H1 (cell line): ENCODE measurements at regions not wholly inside any gene's neighbourhood (a gene's known extent, or its start where the extent isn't known, plus 50 kb on each side); places are given as distances from the start of the nearest gene placed in this dataset.

Experiments
- ATF2 ChIP-seq: IDR thresholded peaks from 2 replicates; pipeline ENCODE4 v1.6.1; 2012; ENCODE audit warnings: low read length, inconsistent platforms
- BCL11A ChIP-seq, 2 experiments: IDR thresholded peaks; one replicate each; pipeline ENCODE4 v1.6.1; 2011; ENCODE audit warnings: low read depth in 2 of 2, low read length in 2 of 2, mild to moderate bottlenecking in 2 of 2
- CTCF ChIP-seq, 3 experiments: IDR thresholded peaks; 1 replicate in 2 of 3; 2 replicates in 1 of 3; pipeline versions ENCODE4 v1.5.1 to v1.6.1; 2011; ENCODE audit warnings: low read length in 3 of 3, mild to moderate bottlenecking in 3 of 3, inconsistent platforms in 2 of 3, low read depth in 1 of 3, moderate library complexity in 1 of 3; ENCODE audit not compliant: insufficient read depth in 1 of 3; ENCODE audit errors: control extremely low read depth in 1 of 3
- EP300 ChIP-seq, 2 experiments: IDR thresholded peaks; 1 replicate in 1 of 2; 2 replicates in 1 of 2; pipeline ENCODE4 v1.6.1; 2011 to 2012; ENCODE audit warnings: low read depth in 2 of 2, low read length in 2 of 2, mild to moderate bottlenecking in 2 of 2, borderline replicate concordance in 1 of 2, inconsistent platforms in 1 of 2, moderate library complexity in 1 of 2
- KDM4A ChIP-seq: IDR thresholded peaks from one replicate; pipeline ENCODE4 v1.7.1; 2012; ENCODE audit warnings: low read depth, mild to moderate bottlenecking, moderate library complexity, low read length, inconsistent platforms; ENCODE audit not compliant: severe bottlenecking
- MAFK ChIP-seq: IDR thresholded peaks from 2 replicates; pipeline ENCODE4 v1.6.1; 2012; ENCODE audit warnings: low read depth, mild to moderate bottlenecking, improper control_type of control experiment, low read length
- NRF1 ChIP-seq: IDR thresholded peaks from 2 replicates; pipeline ENCODE4 v1.6.1; 2011; ENCODE audit warnings: mild to moderate bottlenecking, low read depth, low read length, improper control_type of control experiment
- POLR2A ChIP-seq, 2 experiments: IDR thresholded peaks; 1 replicate in 1 of 2; 2 replicates in 1 of 2; pipeline ENCODE4 v1.6.1; 2011; ENCODE audit warnings: low read depth in 2 of 2, low read length in 2 of 2, mild to moderate bottlenecking in 2 of 2; ENCODE audit errors: control extremely low read depth in 1 of 2
- POLR2AphosphoS5 ChIP-seq: IDR thresholded peaks from 2 replicates; pipeline ENCODE4 v1.6.1; 2011; ENCODE audit warnings: low read depth, low read length
- USF2 ChIP-seq: IDR thresholded peaks from 2 replicates; pipeline ENCODE4 v1.6.1; 2011; ENCODE audit warnings: low read length, improper control_type of control experiment

- no peak for TF ChIP-seq EP300 (IDR thresholded peaks at IDR 0.05; ENCODE audit: borderline replicate concordance in 1 of 2, low read depth in 2 of 2, low read length in 2 of 2)
- no peak for TF ChIP-seq CTCF (IDR thresholded peaks at IDR 0.05; ENCODE audit: control extremely low read depth in 1 of 3, insufficient read depth in 1 of 3, low read depth in 1 of 3, low read length in 3 of 3)
- TF ChIP-seq ATF2, result no peak
- no peak for TF ChIP-seq MAFK
- TF ChIP-seq KDM4A, result no peak
- no peak for TF ChIP-seq NRF1
- no peak for TF ChIP-seq USF2
- no peak for TF ChIP-seq BCL11A (IDR thresholded peaks at IDR 0.05; ENCODE audit: low read depth in 2 of 2, low read length in 2 of 2)
- no peak for TF ChIP-seq POLR2AphosphoS5
- TF ChIP-seq POLR2A (IDR thresholded peaks at IDR 0.05; ENCODE audit: control extremely low read depth in 1 of 2, low read depth in 2 of 2, low read length in 2 of 2), result no peak
Observed at GRCh38 chr3:162647321-162647720, 1150.7 kb downstream of the OTOL1 start.
